HG03565 (cell line): ENCODE measurements at regions not wholly inside any gene's neighbourhood (a gene's known extent, or its start where the extent isn't known, plus 50 kb on each side); places are given as distances from the start of the nearest gene placed in this dataset.

Experiments used
- ATAC-seq: cut with Tn5 transposase; IDR thresholded peaks from one replicate; pipeline ENCODE4 v1.9.1; 2021; ENCODE audit warnings: mild to moderate bottlenecking, moderate library complexity; ENCODE audit not compliant: unreplicated experiment

DNA sequence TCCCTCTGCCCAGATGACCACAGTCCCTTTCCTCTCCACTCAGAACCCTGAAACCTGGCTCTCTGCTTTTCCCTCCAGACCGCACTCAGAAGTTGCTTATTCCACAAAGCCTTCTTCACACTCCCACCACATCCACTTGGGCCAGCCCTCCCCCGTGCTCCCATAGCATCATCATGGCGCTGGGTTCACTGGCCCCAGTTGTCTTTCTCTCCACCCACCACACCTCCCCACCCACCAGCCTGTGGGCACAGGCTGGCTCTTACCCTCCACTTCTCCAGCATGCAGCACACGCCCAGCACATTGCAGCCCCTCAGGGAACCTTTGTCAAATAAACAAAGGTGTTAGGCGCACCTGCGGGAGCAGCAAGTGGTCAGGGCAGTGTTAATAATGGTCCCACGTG, 130.0 kb downstream of the KATNIP start:
- ATAC-seq: no peak

DNA sequence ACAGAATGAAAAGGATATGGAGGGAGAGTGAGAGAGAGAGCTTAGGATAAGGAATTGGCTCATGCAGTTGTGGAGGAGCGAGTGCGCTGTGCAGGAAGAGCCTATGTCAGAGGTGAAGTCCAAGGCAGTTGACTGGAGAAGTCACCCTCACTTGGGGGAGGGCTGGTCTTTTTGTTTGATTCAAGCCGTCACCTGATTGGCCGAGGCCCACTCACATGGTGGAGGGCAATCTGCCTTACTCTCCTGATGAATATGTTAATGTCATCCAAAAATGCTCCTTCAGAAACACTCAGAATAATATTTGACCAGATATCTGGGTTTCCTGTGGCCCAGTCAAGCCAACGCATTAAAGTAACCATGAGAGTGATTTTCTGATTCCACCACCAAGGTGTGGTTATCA, 131.7 kb downstream of the KATNIP start:
- no peak for ATAC-seq

- no peak for ATAC-seq
These were observed 134.1 kb downstream of the KATNIP start for GRCh38 chr16:27684047-27684446.

- ATAC-seq: no peak
These were observed 135.9 kb downstream of the KATNIP start for GRCh38 chr16:27685807-27686206.

- no peak for ATAC-seq
These were observed 137.0 kb downstream of the KATNIP start for GRCh38 chr16:27686926-27687325.

GRCh38 chr16:27687605-27688004, 137.7 kb downstream of the KATNIP start:
- no peak for ATAC-seq

DNA sequence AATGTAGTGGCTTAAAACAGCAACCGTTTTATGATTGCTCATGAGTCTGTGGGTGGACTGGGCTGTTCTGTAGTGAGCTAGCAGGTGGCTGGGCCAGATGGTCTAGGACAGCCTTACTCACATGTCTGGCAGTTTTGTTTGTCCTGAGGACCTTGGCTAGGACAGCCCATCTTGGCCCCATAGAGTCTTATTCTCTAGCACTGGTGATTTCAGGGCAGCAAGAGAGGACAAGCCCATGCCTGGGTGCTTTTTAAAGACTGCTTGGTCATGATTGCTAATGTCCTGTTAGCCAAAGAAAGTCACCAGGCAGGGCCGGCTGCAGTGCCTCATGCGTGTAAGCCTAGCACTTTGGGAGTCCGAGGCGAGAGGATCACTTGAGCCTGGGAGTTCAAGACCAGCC, 139.8 kb downstream of the KATNIP start:
- no peak for ATAC-seq

DNA sequence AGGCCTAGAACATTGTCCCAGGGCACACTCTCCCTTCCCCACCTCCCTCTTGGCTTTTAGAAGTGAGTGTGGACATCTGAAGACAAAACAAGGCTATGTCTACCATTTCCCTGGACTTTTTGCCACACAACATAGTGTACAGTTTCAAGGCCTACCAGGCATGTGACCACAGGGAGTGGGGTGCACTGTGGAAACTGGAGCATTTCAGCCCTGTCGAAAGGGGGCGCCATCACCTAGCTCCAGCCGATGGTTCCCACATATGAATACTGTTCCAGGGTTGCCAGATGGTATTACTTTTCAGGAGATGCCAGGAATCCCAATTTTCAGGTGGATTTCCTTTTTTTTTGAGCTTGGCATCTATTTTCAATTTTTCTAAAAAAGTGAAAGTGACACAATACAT, 140.7 kb downstream of the KATNIP start:
- ATAC-seq: no peak

- no peak for ATAC-seq
These were observed 141.8 kb downstream of the KATNIP start for GRCh38 chr16:27691721-27692120.

- no peak for ATAC-seq
These were observed 142.6 kb downstream of the KATNIP start for GRCh38 chr16:27692576-27692975.

- no peak for ATAC-seq
These were observed 145.2 kb downstream of the KATNIP start for GRCh38 chr16:27695161-27695560.

GRCh38 chr16:27698266-27698665, 148.3 kb downstream of the KATNIP start:
- no peak for ATAC-seq

- no peak for ATAC-seq
These were observed 148.8 kb downstream of the KATNIP start for GRCh38 chr16:27698746-27699145.

GRCh38 chr16:27699540-27699939, 149.6 kb downstream of the KATNIP start:
- ATAC-seq: no peak

GRCh38 chr16:27700304-27700995, 150.5 kb downstream of the KATNIP start:
- no peak for ATAC-seq

GRCh38 chr16:27701381-27701780, 151.4 kb downstream of the KATNIP start:
- no peak for ATAC-seq

GRCh38 chr16:27703121-27703520, 153.2 kb downstream of the KATNIP start:
- ATAC-seq: no peak

- no peak for ATAC-seq
These were observed 153.6 kb downstream of the KATNIP start for GRCh38 chr16:27703545-27703944.

DNA sequence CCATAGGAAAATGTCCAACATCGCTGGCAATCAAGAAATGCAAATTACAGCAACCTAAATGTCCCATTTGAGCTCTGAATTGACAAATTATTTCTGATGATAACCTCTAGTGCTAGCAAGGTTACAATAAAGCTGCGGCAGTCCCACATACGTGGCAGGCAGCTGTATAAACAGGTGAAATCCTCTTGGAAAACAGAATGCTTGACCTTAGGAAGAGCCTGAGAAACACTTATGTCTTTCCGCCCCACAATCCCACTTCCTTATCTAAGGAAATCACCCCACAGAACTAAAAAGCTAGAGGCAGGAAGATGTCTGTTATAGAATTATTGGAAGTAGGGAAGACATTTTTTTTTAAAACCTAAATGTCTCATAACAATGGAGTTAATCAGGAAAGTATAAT, 154.3 kb downstream of the KATNIP start:
- no peak for ATAC-seq

- no peak for ATAC-seq
These were observed 156.4 kb downstream of the KATNIP start for GRCh38 chr16:27706156-27706865.

DNA sequence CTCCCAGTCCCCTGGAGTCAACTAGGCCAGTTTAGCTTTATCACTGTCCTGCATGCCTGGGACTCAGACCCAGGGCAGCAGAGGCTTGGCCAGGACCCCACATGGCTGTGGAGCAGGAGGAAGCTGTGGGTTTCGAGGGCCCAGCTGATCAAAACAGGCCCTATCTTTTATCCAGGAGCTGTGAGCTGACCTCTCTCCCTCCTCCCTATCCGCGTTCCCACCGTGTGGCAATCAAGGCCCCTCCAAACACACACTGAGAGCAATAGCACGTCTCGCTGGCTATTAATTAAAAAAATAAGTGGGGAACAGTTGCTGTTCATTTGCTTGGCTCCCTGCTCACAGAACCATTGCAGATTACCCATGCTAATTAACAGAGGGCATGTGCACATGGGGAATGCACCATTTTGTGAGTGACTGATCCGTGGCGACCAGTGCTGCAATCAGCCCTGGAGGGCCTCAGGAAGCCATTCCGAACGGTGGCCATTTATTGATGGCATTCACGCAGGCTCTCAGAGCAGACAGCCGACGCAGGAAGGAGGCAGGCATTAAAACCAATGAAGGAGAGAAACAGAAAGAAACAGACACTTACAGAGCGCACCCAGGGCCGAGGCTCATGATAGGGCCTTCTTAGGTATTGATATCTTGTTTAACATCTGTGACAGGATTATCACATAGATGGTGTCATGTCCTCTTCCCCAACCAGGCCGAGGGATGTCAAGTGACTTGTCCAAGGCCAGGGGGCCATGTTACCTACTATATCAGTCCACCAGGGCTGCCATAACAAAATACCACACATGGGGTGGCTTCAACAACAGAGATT, 157.1 kb downstream of the KATNIP start:
- ATAC-seq: no peak

- no peak for ATAC-seq
These were observed 158.7 kb downstream of the KATNIP start for GRCh38 chr16:27708651-27709050.
